ENCODE measurements at regions not wholly inside any gene's neighbourhood (a gene's known extent, or its start where the extent isn't known, plus 50 kb on each side); places are given as distances from the start of the nearest gene placed in this dataset.

DNA sequence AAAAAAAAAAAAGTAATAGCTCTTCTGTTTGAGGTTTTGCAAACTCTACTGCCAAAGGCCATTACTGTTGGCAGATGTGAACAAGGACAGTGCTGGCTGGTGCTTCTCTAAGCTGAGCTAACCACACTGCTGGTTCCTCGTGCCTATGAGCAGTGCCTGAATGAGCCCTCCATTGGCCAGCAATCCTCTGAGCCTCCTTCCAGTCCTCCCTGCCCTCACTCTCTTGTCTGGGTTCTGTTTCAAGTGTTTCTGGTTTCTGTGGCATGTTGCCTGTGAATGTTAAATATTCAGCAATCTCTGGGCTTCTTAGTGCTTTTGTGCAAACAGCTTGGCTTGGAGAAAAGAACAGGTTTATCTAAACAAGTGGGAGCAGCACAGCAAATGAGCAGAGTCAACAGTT, 161.3 kb upstream of the AUTS2 start:
- no peak overlapping the region for H2AFZ ChIP-seq (ENCODE audit: low read depth)
- H3K9ac ChIP-seq: no peak overlapping the region
- no peaks in the 10 kb centered on the region for H3K4me1 ChIP-seq (ENCODE audit: low read depth, poor library complexity, severe bottlenecking)
- H3K4me2 ChIP-seq: no peak overlapping the region
- no peaks in the 10 kb centered on the region for H3K79me2 ChIP-seq (ENCODE audit: insufficient read depth, low read depth)
- no peaks in the 10 kb centered on the region for H4K20me1 ChIP-seq (ENCODE audit: insufficient read depth)
- H3K36me3 ChIP-seq (ENCODE audit: insufficient read depth): no peaks in the 10 kb centered on the region
- H3K4me3 ChIP-seq (IDR thresholded peaks at IDR 0.05; ENCODE audit: insufficient read depth, low read depth, low read length): no peak overlapping the region
- no peaks in the 10 kb centered on the region for H3K27me3 ChIP-seq (ENCODE audit: insufficient read depth, low read depth)
- no peak overlapping the region for H3K27ac ChIP-seq
- TF ChIP-seq, protein P1, sequence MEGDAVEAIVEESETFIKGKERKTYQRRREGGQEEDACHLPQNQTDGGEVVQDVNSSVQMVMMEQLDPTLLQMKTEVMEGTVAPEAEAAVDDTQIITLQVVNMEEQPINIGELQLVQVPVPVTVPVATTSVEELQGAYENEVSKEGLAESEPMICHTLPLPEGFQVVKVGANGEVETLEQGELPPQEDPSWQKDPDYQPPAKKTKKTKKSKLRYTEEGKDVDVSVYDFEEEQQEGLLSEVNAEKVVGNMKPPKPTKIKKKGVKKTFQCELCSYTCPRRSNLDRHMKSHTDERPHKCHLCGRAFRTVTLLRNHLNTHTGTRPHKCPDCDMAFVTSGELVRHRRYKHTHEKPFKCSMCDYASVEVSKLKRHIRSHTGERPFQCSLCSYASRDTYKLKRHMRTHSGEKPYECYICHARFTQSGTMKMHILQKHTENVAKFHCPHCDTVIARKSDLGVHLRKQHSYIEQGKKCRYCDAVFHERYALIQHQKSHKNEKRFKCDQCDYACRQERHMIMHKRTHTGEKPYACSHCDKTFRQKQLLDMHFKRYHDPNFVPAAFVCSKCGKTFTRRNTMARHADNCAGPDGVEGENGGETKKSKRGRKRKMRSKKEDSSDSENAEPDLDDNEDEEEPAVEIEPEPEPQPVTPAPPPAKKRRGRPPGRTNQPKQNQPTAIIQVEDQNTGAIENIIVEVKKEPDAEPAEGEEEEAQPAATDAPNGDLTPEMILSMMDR (conservative IDR thresholded peaks at IDR 0.05; ENCODE audit: low read depth, low read length): no peak

DNA sequence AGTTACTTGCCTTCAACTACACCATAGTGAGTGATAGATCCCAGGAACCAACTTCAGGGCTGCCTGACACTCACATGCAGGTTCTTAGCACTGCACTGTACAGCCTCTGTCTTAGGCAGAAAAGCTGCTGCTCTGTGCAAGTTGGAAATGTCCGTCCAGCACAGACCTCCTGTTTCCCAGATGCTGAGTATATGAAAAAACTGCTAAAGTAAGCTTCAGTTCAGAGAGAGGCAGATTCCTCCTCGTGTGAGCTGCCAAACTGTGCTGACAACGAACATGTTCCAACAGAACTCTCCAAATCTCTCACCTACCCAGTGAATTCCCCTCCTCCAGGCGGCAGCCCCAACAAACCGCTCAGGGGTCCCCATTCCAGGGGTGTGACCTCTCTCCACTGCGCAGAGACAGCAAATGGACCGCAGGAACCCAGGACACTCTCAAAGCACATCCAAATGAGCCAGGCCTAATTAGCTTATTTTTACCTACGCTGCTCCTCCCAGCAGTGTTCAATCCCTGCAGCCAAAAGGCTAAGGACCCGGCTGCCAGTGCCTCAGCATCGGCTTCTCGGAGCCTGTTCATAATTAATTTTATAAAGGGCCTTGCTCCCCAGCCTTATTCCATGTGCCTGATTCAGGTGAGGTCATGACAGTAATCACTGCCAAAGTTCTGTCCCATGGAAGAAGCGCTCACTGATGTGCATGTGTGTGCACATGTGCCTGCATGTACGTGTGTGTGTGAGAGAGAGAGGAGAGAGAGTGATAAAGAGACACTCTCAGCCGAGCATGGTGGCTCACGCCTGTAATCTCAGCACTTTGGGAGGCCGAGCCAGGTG, 159.5 kb upstream of the AUTS2 start:
- Histone ChIP-seq H4K20me1 (ENCODE audit: insufficient read depth) (no peaks in the 10 kb centered on the region), H3K4me1 (ENCODE audit: low read depth, poor library complexity, severe bottlenecking) (peaks cover 5% of the 10 kb centered on the region), H3K27ac (no peak overlapping the region), H3K36me3 (ENCODE audit: insufficient read depth) (no peaks in the 10 kb centered on the region), H3K4me3 (IDR thresholded peaks at IDR 0.05; ENCODE audit: insufficient read depth, low read depth, low read length) (no peak overlapping the region), H2AFZ (ENCODE audit: low read depth) (no peak overlapping the region), H3K79me2 (ENCODE audit: insufficient read depth, low read depth) (no peaks in the 10 kb centered on the region), H3K4me2 (no peak overlapping the region), H3K27me3 (ENCODE audit: insufficient read depth, low read depth) (no peaks in the 10 kb centered on the region), H3K9ac (no peak overlapping the region)
- TF ChIP-seq, protein P1 (conservative IDR thresholded peaks at IDR 0.05; ENCODE audit: low read depth, low read length): no peak

DNA sequence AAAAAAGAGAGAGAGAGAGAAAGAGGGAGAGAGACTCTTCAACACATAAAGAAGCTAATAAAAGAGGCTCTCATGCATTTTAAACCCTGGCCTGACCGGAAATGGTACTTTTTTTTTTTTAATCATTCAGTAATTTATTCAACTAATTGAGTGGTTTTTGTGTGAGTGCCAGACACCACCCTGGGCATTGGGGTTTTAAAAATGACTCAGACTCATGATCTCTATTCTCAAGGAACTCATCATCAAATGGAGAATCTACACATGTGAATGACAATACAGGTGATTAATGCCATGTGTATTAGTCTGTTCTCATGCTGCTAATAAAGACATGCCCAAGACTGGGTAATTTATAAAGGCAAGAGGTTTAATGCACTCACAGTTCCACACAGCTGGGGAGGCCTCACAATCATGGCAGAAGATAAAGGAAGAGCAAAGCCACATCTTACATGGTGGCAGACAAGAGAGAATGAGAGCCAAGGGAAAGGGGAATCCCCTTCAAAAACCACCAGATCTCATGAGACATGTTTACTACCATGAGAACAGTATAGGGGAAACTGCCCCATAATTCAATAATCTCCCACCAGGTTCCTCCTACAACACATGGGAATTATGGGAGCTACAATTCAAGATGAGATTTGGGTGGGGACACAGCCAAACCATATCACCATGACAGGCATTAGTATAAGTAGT, 158.5 kb upstream of the AUTS2 start:
- Histone ChIP-seq H3K79me2 (ENCODE audit: insufficient read depth, low read depth) (no peaks in the 10 kb centered on the region), H4K20me1 (ENCODE audit: insufficient read depth) (no peaks in the 10 kb centered on the region), H3K27ac (no peak overlapping the region), H3K9ac (no peak overlapping the region), H3K27me3 (ENCODE audit: insufficient read depth, low read depth) (no peaks in the 10 kb centered on the region), H3K4me1 (ENCODE audit: low read depth, poor library complexity, severe bottlenecking) (peaks cover 5% of the 10 kb centered on the region), H3K4me2 (no peak overlapping the region), H2AFZ (ENCODE audit: low read depth) (no peak overlapping the region), H3K4me3 (IDR thresholded peaks at IDR 0.05; ENCODE audit: insufficient read depth, low read depth, low read length) (no peak overlapping the region), H3K36me3 (ENCODE audit: insufficient read depth) (no peaks in the 10 kb centered on the region)
- TF ChIP-seq, protein P1 (conservative IDR thresholded peaks at IDR 0.05; ENCODE audit: low read depth, low read length): no peak

- H3K4me1 ChIP-seq (ENCODE audit: low read depth, poor library complexity, severe bottlenecking): peaks cover 5% of the 10 kb centered on the region
- TF ChIP-seq, protein P1 (conservative IDR thresholded peaks at IDR 0.05; ENCODE audit: low read depth, low read length): no peak
- H3K36me3 ChIP-seq (ENCODE audit: insufficient read depth): no peaks in the 10 kb centered on the region
- H4K20me1 ChIP-seq (ENCODE audit: insufficient read depth): no peaks in the 10 kb centered on the region
- H3K27ac ChIP-seq: no peak overlapping the region
- no peak overlapping the region for H3K4me2 ChIP-seq
- no peak overlapping the region for H2AFZ ChIP-seq (ENCODE audit: low read depth)
- H3K4me3 ChIP-seq (IDR thresholded peaks at IDR 0.05; ENCODE audit: insufficient read depth, low read depth, low read length): no peak overlapping the region
- no peaks in the 10 kb centered on the region for H3K27me3 ChIP-seq (ENCODE audit: insufficient read depth, low read depth)
- no peak overlapping the region for H3K9ac ChIP-seq
- H3K79me2 ChIP-seq (ENCODE audit: insufficient read depth, low read depth): no peaks in the 10 kb centered on the region
Measured at GRCh38 chr7:69440976-69441375, 157.3 kb upstream of the AUTS2 start.
